Stimulated activated CD4-positive, alpha-beta T cell treated with anti-CD3 and anti-CD28 coated beads, Interleukin-1b, Interleukin-23, amount 100 ng/mL, for 48 hours (primary cell): ENCODE measurements at regions not wholly inside any gene's neighbourhood (a gene's known extent, or its start where the extent isn't known, plus 50 kb on each side); places are given as distances from the start of the nearest gene placed in this dataset.
"Not testable (repeated sequence)": the region's sequence is repeated elsewhere in the genome, so short reads cannot be mapped to it uniquely, and the experiment has no call there.

Experiments used
- DNase-seq: peaks from one replicate; pipeline ENCODE4 v3.0.0-alpha.2; 2020

DNA sequence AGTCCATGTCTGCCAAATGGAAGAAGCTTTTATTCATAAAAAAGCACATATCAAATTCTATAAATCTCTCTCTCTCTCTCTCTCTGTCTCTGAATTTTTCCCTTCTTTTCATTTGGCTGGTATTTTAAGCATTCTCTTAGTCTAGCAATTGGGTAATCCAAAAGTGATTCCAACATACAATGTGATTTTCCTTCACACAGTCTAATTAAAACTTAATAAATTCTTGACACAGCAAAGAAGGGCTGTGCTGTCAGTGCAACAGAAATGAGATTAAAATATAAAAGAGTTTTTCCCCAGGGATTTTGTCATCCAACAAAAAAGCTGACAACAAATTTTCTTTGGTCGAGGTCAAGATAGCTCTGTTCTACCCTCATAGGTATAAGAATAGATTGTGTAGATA, 216.9 kb downstream of the CENPC start:
- DNase-seq, result no peak

GRCh38 chr4:67328018-67328278, 217.4 kb downstream of the CENPC start:
- no peak for DNase-seq

DNA sequence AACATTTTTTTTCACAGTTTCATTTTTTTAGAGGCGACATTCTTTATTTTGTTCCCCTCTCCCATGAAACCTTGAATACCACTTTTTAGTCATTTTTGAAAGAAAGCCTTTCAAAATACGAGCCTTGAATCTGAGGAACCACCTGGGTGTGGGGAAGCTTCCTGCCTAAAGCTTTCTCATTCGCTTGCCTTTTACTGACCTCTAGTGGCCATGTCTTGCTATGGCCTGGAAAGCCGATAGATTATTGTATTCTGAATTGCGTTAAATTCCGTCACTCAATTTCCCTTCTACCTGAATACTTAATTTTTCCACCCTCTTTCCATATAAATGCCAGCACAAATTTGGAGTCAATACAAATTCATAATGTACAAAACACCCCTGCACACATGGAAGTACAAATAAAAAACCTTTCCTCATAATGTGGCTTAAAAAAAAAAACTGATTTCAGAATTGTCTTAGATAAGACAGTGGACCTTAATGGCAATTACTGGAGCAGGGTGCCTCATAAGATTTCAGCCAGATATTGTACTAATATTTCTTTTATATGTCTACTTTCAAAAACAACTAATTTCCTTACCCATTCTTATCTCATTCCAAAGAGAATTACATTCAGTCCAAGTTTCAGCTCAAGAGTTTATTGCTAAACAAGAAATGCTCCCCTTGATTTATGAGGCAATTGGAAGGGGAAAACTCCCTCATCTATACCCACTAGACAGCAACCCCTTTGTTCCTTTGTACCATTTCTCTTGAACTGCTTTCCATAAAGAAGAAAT, 217.9 kb downstream of the CENPC start:
- peak; percentile 39 for DNase-seq

GRCh38 chr4:67325791-67326190, 219.5 kb downstream of the CENPC start:
- no peak for DNase-seq

DNA sequence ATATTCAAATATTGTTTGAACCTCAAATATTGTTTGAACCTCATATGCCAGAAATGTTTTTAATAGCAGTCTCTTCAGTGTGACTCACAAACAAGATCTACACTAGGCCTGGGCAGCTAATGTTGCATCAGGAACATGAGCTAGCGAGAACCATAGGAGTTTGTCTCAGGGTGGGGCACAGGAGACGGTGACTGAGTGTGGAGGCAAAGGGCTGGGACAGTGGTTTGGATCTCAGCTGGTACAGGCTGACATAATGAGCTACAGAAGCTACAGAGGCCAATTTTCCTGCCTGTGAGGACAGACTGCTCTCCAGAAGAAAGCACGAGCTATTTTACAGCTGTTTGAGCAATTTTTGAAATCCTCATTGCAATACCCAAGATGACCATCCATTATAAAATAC, 224.7 kb downstream of the CENPC start:
- no peak for DNase-seq

GRCh38 chr4:67319607-67320006, 225.7 kb downstream of the CENPC start:
- DNase-seq, result not testable (repeated sequence)

DNA sequence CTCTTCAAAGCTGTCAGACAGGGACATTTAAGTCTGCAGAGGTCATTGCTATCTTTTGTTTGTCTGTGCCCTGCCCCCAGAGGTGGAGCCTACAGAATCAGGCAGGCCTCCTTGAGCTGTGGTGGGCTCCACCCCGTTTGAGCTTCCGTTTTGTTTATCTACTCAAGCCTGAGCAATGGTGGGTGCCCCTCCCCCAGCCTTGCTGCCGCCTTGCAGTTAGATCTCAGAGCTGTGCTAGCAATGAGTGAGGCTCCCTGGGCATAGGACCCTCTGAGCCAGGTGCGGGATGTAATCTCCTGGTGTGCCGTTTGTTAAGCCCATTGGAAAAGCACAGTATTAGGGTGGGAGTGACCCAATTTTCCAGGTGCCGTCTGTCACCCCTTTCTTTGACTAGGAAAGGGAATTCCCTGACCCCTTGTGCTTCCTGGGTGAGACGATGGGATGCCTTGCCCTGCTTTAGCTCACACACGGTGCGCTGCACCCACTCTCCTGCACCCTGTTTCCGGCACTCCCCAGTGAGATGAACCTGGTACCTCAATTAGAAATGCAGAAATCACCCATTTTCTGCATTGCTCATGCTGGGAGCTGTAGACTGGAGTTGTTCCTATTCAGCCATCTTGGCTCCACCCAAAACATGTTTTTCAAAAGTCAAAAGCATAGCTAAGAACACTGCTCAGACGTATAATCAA, 244.7 kb downstream of the CENPC start:
- not testable (repeated sequence) for DNase-seq

DNA sequence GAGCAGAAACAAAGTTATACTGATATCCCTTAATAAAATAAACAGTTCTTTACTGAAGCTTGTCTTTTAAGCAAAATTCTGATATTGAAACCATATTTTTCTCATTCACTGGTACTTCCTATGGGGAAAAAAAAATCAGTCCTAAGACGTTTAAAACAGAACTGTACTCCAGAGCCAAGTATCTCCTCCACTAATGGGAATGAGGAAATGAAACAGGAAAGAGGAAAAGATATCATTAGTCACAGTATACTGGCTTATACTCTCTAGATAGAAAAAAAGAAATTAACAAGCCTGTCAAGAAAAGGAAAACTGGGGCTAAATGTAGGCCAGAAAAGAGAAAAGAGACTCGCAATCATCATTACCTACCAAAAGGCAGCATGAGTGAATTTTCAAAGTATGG, 252.7 kb downstream of the CENPC start:
- DNase-seq, result no peak

DNA sequence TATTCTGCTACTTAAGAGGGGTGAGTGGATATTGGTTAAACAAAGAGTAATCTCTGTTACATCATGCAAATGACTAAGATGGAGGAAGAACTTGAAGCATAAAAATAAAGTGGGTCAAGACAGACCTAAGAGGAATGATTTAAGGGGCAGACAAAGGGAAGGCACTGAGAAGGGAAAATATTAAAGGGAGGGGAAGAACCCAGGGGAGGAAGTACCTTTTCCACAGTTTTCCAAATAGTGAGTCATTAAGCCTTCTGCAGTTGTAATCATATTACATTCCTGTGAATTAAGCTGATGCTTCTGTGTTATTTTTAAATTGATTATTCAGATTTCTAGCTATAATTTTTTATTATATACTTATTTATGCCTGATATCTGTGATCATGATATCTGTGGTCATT, 253.3 kb downstream of the CENPC start:
- DNase-seq, result no peak

DNA sequence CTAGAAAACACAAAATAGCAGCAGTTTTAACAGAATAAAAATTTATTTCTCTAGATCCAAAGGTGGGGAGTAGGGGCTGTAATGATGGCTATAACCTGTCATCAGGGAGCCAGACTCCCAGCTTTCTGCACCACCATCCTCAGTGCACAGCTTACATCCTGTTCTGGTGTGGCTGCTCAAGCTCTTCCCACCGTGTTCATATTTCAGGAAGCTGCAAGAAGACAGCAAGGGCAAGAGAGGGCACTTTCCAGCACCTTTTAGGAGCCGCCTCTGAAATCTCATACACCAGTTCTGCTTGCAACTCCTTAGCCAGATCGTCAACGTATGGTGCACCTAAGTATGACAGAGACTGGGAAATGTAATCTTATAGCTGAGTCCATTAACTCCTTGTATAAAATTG, 253.7 kb downstream of the CENPC start:
- DNase-seq, result no peak

DNA sequence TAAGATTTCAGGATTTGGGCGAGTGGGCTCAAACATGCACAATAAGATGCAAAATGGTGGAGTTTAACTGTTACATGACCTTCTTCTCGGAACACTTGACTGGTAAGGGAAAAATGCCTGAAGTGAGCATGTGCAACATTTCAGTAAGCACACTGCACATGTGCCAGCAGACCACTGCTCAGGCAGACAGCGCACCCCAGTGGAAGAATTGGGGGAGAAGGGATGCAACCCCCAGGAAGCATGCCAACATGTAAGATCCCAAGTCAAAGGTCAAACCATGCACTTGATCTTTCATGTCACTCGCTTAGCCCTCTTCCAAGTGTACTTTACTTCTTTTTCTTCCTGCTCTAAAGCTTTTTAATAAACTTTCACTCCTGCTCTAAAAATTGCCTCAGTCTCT, 256.3 kb downstream of the CENPC start:
- peak; percentile 25 for DNase-seq

- DNase-seq, result no peak
Observed at GRCh38 chr4:67286724-67287123, 258.6 kb downstream of the CENPC start.

DNA sequence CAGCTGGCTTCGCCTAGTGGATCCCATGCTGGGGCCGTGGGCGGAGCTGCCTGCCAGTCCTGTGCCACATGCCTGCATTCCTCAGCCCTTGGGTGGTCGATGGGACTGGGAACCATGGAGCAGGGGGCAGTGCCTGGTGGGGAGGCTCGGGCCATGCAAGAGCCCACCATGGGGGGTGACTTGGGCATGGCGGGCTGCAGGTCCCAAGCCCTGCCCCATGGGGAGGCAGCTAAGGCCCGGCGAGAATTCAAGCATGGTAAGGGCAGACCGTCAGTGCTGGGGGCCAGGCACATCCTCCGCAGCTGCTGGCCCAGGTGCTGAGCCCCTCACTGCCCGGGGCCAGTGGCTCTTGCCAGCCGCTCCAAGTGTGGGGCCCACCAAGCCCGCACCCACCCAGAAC, 262.6 kb downstream of the CENPC start:
- DNase-seq, result no peak

DNA sequence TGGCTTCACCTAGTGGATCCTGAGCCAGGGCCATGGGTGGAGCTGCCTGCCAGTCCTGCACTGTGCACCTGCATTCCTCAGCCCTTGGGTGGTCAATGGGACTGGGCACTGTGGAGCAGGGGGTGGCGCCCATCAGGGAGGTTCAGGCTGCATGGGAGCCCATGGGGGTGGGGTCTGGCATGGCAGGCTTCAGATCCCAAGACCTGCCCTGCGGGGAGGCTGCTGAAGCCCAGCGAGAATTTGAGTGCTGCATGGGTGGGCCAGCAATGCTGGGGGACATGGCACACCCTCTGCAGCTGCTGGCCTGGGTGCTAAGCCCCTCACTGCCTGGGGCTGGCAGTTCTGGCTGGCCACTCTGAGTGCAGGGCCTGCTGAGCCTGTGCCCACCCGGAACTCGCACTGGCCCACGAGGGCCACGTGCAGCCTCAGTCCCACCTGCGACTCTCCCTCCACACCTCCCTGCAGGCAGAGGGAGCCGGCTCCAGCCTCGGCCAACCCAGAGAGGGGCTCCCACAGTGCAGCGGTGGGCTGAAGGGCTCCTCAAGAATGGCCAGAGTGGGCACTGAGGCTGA, 270.0 kb downstream of the CENPC start:
- no peak for DNase-seq

DNA sequence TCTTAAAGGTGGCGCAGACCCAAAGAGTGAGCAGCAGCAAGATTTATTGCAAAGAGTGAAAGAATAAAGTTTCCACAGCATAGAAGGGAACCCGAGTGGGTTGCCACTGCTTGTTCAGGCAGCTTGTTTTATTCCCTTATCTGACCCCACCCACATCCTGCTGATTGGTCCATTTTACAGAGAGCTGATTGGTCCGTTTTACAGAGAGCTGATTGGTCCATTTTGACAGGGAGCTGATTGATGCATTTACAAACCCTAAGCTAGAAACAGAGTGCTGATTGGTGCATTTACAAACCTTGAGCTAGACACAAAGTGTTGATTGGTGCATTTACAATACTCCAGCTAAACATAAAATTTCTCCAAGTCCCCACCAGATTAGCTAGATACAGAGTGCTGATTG, 270.6 kb downstream of the CENPC start:
- DNase-seq, result not testable (repeated sequence)

DNA sequence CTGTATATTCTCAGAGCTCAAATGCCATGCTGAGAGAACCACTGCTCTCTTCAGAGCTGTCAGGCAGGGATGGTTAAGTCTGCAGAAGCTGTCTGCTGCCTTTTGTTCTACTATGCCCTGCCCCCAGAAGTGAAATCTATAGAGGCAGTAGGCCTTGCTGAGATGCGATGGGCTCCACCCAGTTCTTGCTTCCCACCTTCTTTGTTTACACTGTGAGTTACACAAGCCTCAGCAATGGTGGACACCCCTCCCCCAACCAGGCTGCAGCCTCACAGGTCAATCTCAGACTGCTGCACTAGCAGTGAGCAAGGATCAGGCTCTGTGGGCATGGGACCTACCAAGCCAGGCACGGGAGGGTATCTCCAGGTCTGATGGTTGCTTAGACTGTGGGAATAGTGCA, 271.6 kb downstream of the CENPC start:
- no peak for DNase-seq

- no peak for DNase-seq
Observed at GRCh38 chr4:67261971-67262370, 283.3 kb downstream of the CENPC start.

DNA sequence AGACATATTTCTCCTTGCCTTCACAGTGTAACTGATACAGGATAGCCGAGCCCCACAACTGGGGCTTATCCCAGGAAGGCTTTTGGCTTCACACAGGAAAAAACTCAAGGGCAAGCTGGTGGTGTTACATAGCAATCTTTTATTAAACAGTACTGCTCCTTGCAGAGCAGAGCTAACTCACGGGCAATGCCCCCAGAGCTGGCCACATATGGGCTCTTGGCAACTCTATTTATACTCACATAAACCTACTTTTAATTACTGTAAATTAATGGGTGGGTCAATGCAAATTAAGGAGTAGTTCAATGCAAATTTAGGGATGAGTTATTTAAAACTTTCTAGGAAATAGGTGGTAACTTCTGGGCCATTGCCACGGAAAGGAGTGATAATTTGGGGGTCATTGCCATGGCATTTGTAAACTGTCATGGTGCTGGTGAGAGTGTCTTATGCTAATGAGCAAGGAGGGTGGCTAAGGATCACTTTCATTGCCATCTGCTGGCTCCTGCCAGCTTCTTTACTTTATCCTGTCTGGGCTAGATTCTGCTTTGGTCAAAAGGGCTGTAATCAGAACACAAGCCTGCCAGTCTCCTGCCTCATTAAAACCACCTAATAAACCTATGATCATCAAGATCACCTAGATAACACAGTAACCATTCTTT, 288.8 kb downstream of the CENPC start:
- DNase-seq, result no peak

DNA sequence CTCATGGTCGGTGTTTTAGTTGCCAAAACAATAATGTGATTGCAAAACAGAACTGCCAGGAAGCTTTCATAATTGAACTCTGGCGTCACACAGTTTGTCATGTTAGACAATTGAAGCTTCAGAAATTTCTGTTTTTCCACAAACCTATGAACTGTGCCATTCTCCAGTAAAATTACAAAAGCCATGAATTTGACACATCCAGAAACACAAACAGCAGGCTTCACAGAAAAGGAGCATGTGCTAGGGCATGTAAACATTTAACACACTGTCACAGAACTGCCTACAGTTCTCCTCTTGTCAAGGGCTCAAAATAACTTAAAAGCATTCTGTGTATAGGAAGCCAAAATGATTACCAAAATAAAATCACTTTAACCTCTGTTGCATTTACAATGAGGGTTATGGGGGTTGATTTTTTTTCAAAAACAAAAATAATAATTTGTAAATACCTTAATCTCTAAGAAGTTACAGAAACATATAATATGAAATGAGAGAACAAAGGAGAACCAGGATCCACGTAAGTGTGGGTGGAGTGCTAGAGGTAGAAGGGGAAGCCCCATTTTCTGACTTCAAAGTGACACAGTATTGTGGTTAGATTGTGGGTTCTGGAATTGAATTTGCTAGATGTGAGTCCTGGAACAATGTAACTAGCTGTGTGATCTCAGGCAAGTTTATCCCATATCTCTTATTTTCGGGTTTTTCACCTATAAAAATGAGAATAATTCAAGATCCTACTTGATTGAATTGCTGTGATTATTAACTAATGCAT, 295.0 kb downstream of the CENPC start:
- DNase-seq, result no peak

DNA sequence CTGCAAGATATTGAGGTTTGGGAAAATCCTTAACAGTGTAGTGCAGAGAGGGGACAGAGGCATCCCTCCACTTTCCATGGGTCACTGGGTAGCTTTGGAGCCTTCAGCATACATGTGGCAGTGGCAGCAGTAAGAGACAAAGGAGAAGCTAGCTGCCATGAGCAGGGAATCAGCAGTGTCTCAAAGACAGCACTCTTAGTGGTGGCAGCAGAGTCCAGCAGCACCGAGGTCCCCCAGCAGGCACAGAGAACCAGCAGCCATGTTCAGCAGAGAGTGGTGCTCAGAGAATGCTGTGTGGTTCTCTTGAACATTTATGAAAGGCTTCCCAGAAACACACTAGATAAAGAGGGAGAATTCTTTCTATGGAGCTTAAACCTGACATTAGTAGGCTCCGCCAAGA, 308.5 kb downstream of the CENPC start:
- no peak for DNase-seq

DNA sequence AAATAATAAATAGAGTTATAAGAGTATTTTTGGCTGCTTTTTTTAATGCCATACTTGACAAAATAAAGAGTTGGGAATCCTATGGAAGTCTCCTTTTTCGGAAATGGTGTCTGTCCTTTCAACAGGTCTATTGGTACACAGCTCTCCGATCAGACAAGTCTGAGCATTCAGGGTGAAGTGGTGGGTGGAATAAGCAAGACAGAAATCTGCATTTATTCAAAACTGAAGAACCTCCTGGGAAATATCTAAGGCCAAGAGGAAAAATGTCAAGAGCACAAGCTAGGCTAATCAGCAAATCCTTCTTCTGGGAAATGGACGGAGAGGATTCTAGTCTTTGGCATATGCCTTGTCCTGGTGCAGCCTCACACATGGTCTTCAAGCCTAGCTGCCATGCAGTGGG, 309.0 kb downstream of the CENPC start:
- no peak for DNase-seq

DNA sequence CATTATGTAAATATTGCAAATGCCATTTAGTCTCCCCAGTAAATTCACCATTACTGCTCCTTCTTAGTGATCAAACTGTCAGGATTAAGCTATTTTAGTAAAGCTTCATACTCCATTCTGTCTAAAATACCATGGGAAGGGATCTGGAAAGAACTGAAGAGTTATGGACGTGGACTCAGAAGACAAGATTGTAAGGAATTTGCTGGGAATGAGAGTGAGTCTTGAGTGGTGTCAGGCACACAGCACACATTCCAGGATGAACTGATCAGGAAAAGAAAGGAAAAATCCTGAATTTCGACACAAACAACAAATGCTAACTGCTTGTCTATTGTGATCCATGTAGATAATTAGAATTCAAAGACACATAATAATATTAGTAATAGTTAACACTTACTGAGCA, 311.0 kb downstream of the CENPC start:
- DNase-seq, result no peak

DNA sequence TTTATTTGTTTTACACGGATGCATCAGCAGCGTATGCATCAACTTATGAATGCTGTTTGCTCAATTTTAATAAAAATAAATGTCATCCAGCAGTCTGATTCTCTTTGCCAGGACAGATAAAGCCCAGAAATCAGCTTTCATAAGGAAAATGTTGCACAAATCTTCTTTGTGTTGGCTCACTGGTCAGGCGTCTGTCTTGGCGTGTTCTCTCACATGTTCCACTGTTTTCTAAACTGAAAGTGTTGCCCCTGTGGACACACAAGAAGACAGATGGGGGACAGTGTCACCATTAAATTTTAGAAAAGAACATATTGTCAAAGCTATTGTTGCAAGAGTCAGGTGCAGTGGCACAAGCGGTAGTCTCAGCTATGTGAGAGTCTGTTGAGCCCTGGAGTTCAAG, 316.2 kb downstream of the CENPC start:
- no peak for DNase-seq
